ENCODE measurements at regions not wholly inside any gene's neighbourhood (a gene's known extent, or its start where the extent isn't known, plus 50 kb on each side); places are given as distances from the start of the nearest gene placed in this dataset.

- Histone ChIP-seq H3K4me3 (ENCODE audit: low read depth, low read length, poor library complexity, severe bottlenecking) (no peak overlapping the region), H3K36me3 (ENCODE audit: insufficient read depth, low read length, poor library complexity, severe bottlenecking) (no peaks in the 10 kb centered on the region), H3K27me3 (replicated peaks; ENCODE audit: insufficient read depth, low read depth, low read length, poor library complexity) (no peaks in the 10 kb centered on the region), H3K4me1 (ENCODE audit: insufficient read depth, low read length, poor library complexity, severe bottlenecking) (no peaks in the 10 kb centered on the region), H3K27ac (ENCODE audit: low read depth, low read length, poor library complexity, severe bottlenecking) (no peak overlapping the region), H3K9me3 (ENCODE audit: low read depth, low read length, poor library complexity, severe bottlenecking) (no peaks in the 10 kb centered on the region)
- ChIA-PET CTCF (no interaction called here), POLR2A (ENCODE audit: low non-redundant PET) (no interaction called here)
- no TSS peak for BruUV-seq (replicated peaks)
- no peak for TF ChIP-seq EZH2 (IDR thresholded peaks at IDR 0.05; ENCODE audit: borderline replicate concordance, low read depth, low read length, poor library complexity, severe bottlenecking)
- TF ChIP-seq CTCF (conservative IDR thresholded peaks at IDR 0.05; ENCODE audit: low read depth, low read length) = no peak
- DNase-seq (ENCODE audit: low spot score) = no peak
- intact Hi-C loops (cut with micrococcal nuclease; ENCODE audit: unreplicated experiment) = no loop called here
These were observed 310.5 kb upstream of the EMCN start for GRCh38 chr4:100828364-100828763.

GRCh38 chr4:100827756-100828155 is 309.9 kb upstream of the EMCN start:
- H3K27me3 ChIP-seq (replicated peaks; ENCODE audit: insufficient read depth, low read depth, low read length, poor library complexity) = no peaks in the 10 kb centered on the region
- intact Hi-C loops (cut with micrococcal nuclease; ENCODE audit: unreplicated experiment) = no loop called here
- H3K36me3 ChIP-seq (ENCODE audit: insufficient read depth, low read length, poor library complexity, severe bottlenecking) = no peaks in the 10 kb centered on the region
- POLR2A ChIA-PET (ENCODE audit: low non-redundant PET) = no interaction called here
- CTCF ChIA-PET = no interaction called here
- H3K4me1 ChIP-seq (ENCODE audit: insufficient read depth, low read length, poor library complexity, severe bottlenecking) = no peaks in the 10 kb centered on the region
- BruUV-seq (replicated peaks) = no TSS peak
- H3K27ac ChIP-seq (ENCODE audit: low read depth, low read length, poor library complexity, severe bottlenecking) = no peak overlapping the region
- no peak for DNase-seq (ENCODE audit: low spot score)
- H3K4me3 ChIP-seq (ENCODE audit: low read depth, low read length, poor library complexity, severe bottlenecking) = no peak overlapping the region
- H3K9me3 ChIP-seq (ENCODE audit: low read depth, low read length, poor library complexity, severe bottlenecking) = no peaks in the 10 kb centered on the region
- no peak for TF ChIP-seq EZH2 (IDR thresholded peaks at IDR 0.05; ENCODE audit: borderline replicate concordance, low read depth, low read length, poor library complexity, severe bottlenecking)
- no peak for TF ChIP-seq CTCF (conservative IDR thresholded peaks at IDR 0.05; ENCODE audit: low read depth, low read length)

- Histone ChIP-seq H3K4me3 (ENCODE audit: low read depth, low read length, poor library complexity, severe bottlenecking) (no peak overlapping the region), H3K27me3 (replicated peaks; ENCODE audit: insufficient read depth, low read depth, low read length, poor library complexity) (no peaks in the 10 kb centered on the region), H3K36me3 (ENCODE audit: insufficient read depth, low read length, poor library complexity, severe bottlenecking) (no peaks in the 10 kb centered on the region), H3K27ac (ENCODE audit: low read depth, low read length, poor library complexity, severe bottlenecking) (no peak overlapping the region), H3K9me3 (ENCODE audit: low read depth, low read length, poor library complexity, severe bottlenecking) (no peaks in the 10 kb centered on the region), H3K4me1 (ENCODE audit: insufficient read depth, low read length, poor library complexity, severe bottlenecking) (no peaks in the 10 kb centered on the region)
- ChIA-PET POLR2A (ENCODE audit: low non-redundant PET) (no interaction called here), CTCF (no interaction called here)
- TF ChIP-seq EZH2 (IDR thresholded peaks at IDR 0.05; ENCODE audit: borderline replicate concordance, low read depth, low read length, poor library complexity, severe bottlenecking) (no peak), CTCF (conservative IDR thresholded peaks at IDR 0.05; ENCODE audit: low read depth, low read length) (no peak)
- DNase-seq (ENCODE audit: low spot score) = no peak
- BruUV-seq (replicated peaks) = no TSS peak
- intact Hi-C loops (cut with micrococcal nuclease; ENCODE audit: unreplicated experiment) = no loop called here
These were observed 309.2 kb upstream of the EMCN start for GRCh38 chr4:100826808-100827548.
